ENCODE measurements at regions not wholly inside any gene's neighbourhood (a gene's known extent, or its start where the extent isn't known, plus 50 kb on each side); places are given as distances from the start of the nearest gene placed in this dataset.

- TF ChIP-seq POLR2A (IDR thresholded peaks at IDR 0.05) (no peak), CTCF (IDR thresholded peaks at IDR 0.05) (no peak)
- intact Hi-C loops (cut with DNase I) = no loop called here
- WGBS (ENCODE audit: insufficient coverage, low coverage, low lambda C conversion rate, missing lambda C conversion rate) = 86% methylated on average over 1 of the region's 1 CpG
Measured at GRCh38 chr2:198371329-198371728, 566.9 kb downstream of the PLCL1 start.

GRCh38 chr2:198368089-198368488, 563.7 kb downstream of the PLCL1 start:
- ATAC-seq (no peak), DNase-seq (no peak)
- 32% methylated on average over 2 of the region's 2 CpGs for WGBS (ENCODE audit: insufficient coverage, low coverage, low lambda C conversion rate, missing lambda C conversion rate)
- intact Hi-C loops (cut with DNase I) = no loop called here
- no peaks in the 10 kb centered on the region for H3K27me3 ChIP-seq
- no peaks in the 10 kb centered on the region for H3K9me3 ChIP-seq
- H3K4me3 ChIP-seq = no peak overlapping the region
- no peaks in the 10 kb centered on the region for H3K4me1 ChIP-seq
- no peaks in the 10 kb centered on the region for H3K36me3 ChIP-seq
- no peak overlapping the region for H3K27ac ChIP-seq
- TF ChIP-seq CTCF (IDR thresholded peaks at IDR 0.05) = no peak
- TF ChIP-seq POLR2A (IDR thresholded peaks at IDR 0.05) = no peak

More at GRCh38 chr2:198371329-198371728, 566.9 kb downstream of the PLCL1 start:
- H3K27me3 ChIP-seq = no peaks in the 10 kb centered on the region
- ATAC-seq = no peak
- H3K4me3 ChIP-seq = no peak overlapping the region
- DNase-seq = no peak
- H3K4me1 ChIP-seq = no peaks in the 10 kb centered on the region
- no peaks in the 10 kb centered on the region for H3K9me3 ChIP-seq
- H3K27ac ChIP-seq = no peak overlapping the region
- no peaks in the 10 kb centered on the region for H3K36me3 ChIP-seq

DNA sequence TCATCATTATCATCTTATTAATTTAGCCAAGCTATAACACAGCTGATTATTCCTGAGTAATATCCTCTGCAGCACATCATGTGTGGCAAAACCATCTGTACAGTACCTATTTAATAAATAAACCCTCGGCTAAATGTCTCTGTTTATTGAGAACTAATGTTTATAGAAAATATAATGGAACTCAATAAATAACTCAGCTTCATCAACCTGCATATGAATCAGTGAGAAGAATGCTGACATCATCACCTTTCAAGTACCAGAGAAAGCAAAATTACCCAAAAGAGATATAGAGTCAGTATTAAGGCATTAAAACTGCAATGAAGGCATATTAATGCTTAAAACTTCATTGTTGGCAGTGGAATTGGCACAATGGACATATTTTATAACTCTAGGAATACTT, 558.3 kb downstream of the PLCL1 start:
- H3K27me3 ChIP-seq = no peaks in the 10 kb centered on the region
- intact Hi-C loops (cut with DNase I) = no loop called here
- no peak overlapping the region for H3K4me3 ChIP-seq
- no peaks in the 10 kb centered on the region for H3K36me3 ChIP-seq
- H3K9me3 ChIP-seq = no peaks in the 10 kb centered on the region
- no peaks in the 10 kb centered on the region for H3K4me1 ChIP-seq
- WGBS (ENCODE audit: insufficient coverage, low coverage, low lambda C conversion rate, missing lambda C conversion rate) = 38% methylated on average over 1 of the region's 1 CpG
- no peak for ATAC-seq
- H3K27ac ChIP-seq = no peak overlapping the region
- no peak for DNase-seq
- TF ChIP-seq POLR2A (IDR thresholded peaks at IDR 0.05) = no peak
- TF ChIP-seq CTCF (IDR thresholded peaks at IDR 0.05) = no peak

DNA sequence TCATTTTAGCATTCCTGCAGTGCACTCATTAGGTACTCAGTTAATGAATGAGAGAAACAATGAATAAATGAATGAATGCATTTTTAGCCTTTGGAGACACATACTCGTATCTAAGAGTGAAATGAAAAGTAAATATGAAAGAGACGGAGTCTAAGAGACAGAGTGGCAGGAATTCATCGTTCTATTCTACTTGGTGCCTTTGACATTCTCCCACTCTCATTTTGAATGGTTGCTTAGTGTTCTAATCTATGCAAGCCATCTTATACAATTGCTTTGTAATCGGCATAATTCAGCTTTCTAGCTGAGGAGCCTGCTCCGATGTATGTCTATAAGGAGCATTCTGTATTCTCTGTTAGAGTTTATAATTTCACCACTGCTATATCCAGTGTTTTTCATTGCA, 554.9 kb downstream of the PLCL1 start:
- Histone ChIP-seq H3K4me3 (no peak overlapping the region), H3K27me3 (no peaks in the 10 kb centered on the region), H3K27ac (no peak overlapping the region), H3K4me1 (no peaks in the 10 kb centered on the region), H3K36me3 (no peaks in the 10 kb centered on the region), H3K9me3 (no peaks in the 10 kb centered on the region)
- 55% methylated on average over 5 of the region's 5 CpGs for WGBS (ENCODE audit: insufficient coverage, low coverage, low lambda C conversion rate, missing lambda C conversion rate)
- DNase-seq (no peak), ATAC-seq (no peak)
- TF ChIP-seq CTCF (IDR thresholded peaks at IDR 0.05) (no peak), POLR2A (IDR thresholded peaks at IDR 0.05) (no peak)
- intact Hi-C loops (cut with DNase I) = no loop called here

DNA sequence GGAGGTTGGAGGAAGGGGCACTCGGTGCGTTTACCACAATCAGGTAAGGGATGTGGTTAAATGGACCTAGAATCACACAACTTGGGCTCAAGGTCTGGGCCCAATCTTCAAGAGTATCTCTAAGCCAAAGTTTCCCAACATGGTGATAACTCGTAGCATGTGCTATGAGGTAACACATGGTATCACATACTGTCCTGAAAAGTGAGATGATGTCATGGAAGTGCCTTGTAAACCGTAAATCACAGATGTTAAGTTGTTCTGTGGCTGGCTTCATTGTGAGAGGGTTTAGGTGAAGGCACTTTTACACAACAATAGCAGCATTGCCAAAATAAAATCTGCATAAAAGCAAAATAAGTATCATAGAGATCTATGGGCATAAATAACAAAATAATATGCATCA, 551.8 kb downstream of the PLCL1 start:
- DNase-seq = no peak

More for the DNA sequence above, 551.8 kb downstream of the PLCL1 start:
- no peak for TF ChIP-seq CTCF (IDR thresholded peaks at IDR 0.05)
- TF ChIP-seq POLR2A (IDR thresholded peaks at IDR 0.05) = no peak
- Histone ChIP-seq H3K4me3 (no peak overlapping the region), H3K36me3 (no peaks in the 10 kb centered on the region), H3K9me3 (no peaks in the 10 kb centered on the region), H3K27me3 (no peaks in the 10 kb centered on the region), H3K4me1 (no peaks in the 10 kb centered on the region), H3K27ac (no peak overlapping the region)
- intact Hi-C loops (cut with DNase I) = no loop called here
- no peak for ATAC-seq
- WGBS (ENCODE audit: insufficient coverage, low coverage, low lambda C conversion rate, missing lambda C conversion rate) = 49% methylated on average over 4 of the region's 4 CpGs
